ENCODE measurements at regions not wholly inside any gene's neighbourhood (a gene's known extent, or its start where the extent isn't known, plus 50 kb on each side); places are given as distances from the start of the nearest gene placed in this dataset.

GRCh38 chr16:6615636-6616035 is 717.0 kb upstream of the RBFOX1 start (continued):
- TF ChIP-seq, protein P1, sequence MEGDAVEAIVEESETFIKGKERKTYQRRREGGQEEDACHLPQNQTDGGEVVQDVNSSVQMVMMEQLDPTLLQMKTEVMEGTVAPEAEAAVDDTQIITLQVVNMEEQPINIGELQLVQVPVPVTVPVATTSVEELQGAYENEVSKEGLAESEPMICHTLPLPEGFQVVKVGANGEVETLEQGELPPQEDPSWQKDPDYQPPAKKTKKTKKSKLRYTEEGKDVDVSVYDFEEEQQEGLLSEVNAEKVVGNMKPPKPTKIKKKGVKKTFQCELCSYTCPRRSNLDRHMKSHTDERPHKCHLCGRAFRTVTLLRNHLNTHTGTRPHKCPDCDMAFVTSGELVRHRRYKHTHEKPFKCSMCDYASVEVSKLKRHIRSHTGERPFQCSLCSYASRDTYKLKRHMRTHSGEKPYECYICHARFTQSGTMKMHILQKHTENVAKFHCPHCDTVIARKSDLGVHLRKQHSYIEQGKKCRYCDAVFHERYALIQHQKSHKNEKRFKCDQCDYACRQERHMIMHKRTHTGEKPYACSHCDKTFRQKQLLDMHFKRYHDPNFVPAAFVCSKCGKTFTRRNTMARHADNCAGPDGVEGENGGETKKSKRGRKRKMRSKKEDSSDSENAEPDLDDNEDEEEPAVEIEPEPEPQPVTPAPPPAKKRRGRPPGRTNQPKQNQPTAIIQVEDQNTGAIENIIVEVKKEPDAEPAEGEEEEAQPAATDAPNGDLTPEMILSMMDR (IDR thresholded peaks at IDR 0.05 in 2 of 3, conservative IDR thresholded peaks at IDR 0.05 in 1 of 3; ENCODE audit: borderline replicate concordance in 1 of 3, insufficient read depth in 1 of 3, low read depth in 2 of 3, low read length in 2 of 3), result no peak
- no peak for TF ChIP-seq POLR2A (IDR thresholded peaks at IDR 0.05; ENCODE audit: borderline replicate concordance, extremely low read depth, insufficient read depth, insufficient read length)
- no peak for TF ChIP-seq JUND (IDR thresholded peaks at IDR 0.05)
- TF ChIP-seq EGR1 (IDR thresholded peaks at IDR 0.05; ENCODE audit: low read depth), result no peak
- TF ChIP-seq POLR2AphosphoS5 (IDR thresholded peaks at IDR 0.05; ENCODE audit: low read depth, low read length), result no peak

DNA sequence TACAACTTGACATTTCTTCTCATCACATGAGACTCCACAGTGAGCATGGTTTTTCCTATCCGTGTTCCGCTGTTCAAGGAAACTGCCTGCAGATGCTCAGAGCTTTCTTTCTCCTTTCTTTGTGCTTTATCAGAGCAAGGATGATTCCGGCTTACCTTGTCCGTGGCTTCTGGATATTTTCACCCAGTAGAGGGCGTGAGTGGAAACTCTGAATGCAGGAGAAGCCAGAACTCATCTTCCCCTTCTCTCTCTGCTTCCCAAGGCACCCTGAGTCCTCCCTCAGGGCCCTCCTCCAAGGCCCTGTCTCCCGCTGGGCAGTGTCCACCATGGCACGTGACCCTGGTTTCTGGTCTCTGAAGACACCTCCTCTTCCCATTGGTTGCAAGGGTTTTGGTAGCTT is 721.1 kb upstream of the RBFOX1 start:
- no TSS peak for BruUV-seq (replicated peaks)

More for the DNA sequence above, 721.1 kb upstream of the RBFOX1 start:
- no peak overlapping the region for H3K27ac ChIP-seq (ENCODE audit: low read depth, low read length)
- ChIA-PET RAD21 (ENCODE audit: low non-redundant PET in 1 of 2, low total read pairs in 2 of 2, uncharacterized antibody in 2 of 2, unreplicated experiment in 2 of 2) (no interaction called here), CTCF (no interaction called here), POLR2A (no interaction called here)
- H3K4me2 ChIP-seq (ENCODE audit: low read length), result no peak overlapping the region
- no peaks in the 10 kb centered on the region for H4K20me1 ChIP-seq (ENCODE audit: insufficient read depth)
- no peak overlapping the region for H2AFZ ChIP-seq (ENCODE audit: low read depth, low read length, poor library complexity, severe bottlenecking)
- no peaks in the 10 kb centered on the region for H3K9me2 ChIP-seq (ENCODE audit: insufficient read depth)
- H3K4me1 ChIP-seq (ENCODE audit: control insufficient read depth in 1 of 2, insufficient read depth in 2 of 2, low read length in 2 of 2), result no peaks in the 10 kb centered on the region
- no peak overlapping the region for H3K9ac ChIP-seq (ENCODE audit: low read length)
- no peak overlapping the region for H3K4me3 ChIP-seq (replicated peaks in 1 of 2; ENCODE audit: low read depth in 1 of 2, low read length in 2 of 2)
- ATAC-seq, result no peak
- no peaks in the 10 kb centered on the region for H3K9me3 ChIP-seq (ENCODE audit: control insufficient read depth in 1 of 2, insufficient read depth in 1 of 2, low read depth in 1 of 2, low read length in 2 of 2)
- no peaks in the 10 kb centered on the region for H3K27me3 ChIP-seq (ENCODE audit: insufficient read depth, low read length)
- intact Hi-C loops (cut with micrococcal nuclease), result no loop called here
- no peaks in the 10 kb centered on the region for H3K36me3 ChIP-seq (ENCODE audit: control insufficient read depth in 1 of 2, insufficient read depth in 2 of 2, low read length in 2 of 2)
- TF ChIP-seq EZH2 (IDR thresholded peaks at IDR 0.05) (no peak), EZH2phosphoT487 (IDR thresholded peaks at IDR 0.05; ENCODE audit: borderline replicate concordance) (no peak), SRF (IDR thresholded peaks at IDR 0.05; ENCODE audit: low read depth) (no peak), RAD21 (IDR thresholded peaks at IDR 0.05; ENCODE audit: low read depth) (no peak), POLR2AphosphoS5 (IDR thresholded peaks at IDR 0.05; ENCODE audit: low read depth, low read length) (no peak), JUND (IDR thresholded peaks at IDR 0.05) (no peak), CEBPB (IDR thresholded peaks at IDR 0.05; ENCODE audit: low read depth) (no peak), ZFX (IDR thresholded peaks at IDR 0.05) (no peak), ZNF274 (IDR thresholded peaks at IDR 0.05; ENCODE audit: low read depth, low read length) (no peak)
- TF ChIP-seq, protein P2, sequence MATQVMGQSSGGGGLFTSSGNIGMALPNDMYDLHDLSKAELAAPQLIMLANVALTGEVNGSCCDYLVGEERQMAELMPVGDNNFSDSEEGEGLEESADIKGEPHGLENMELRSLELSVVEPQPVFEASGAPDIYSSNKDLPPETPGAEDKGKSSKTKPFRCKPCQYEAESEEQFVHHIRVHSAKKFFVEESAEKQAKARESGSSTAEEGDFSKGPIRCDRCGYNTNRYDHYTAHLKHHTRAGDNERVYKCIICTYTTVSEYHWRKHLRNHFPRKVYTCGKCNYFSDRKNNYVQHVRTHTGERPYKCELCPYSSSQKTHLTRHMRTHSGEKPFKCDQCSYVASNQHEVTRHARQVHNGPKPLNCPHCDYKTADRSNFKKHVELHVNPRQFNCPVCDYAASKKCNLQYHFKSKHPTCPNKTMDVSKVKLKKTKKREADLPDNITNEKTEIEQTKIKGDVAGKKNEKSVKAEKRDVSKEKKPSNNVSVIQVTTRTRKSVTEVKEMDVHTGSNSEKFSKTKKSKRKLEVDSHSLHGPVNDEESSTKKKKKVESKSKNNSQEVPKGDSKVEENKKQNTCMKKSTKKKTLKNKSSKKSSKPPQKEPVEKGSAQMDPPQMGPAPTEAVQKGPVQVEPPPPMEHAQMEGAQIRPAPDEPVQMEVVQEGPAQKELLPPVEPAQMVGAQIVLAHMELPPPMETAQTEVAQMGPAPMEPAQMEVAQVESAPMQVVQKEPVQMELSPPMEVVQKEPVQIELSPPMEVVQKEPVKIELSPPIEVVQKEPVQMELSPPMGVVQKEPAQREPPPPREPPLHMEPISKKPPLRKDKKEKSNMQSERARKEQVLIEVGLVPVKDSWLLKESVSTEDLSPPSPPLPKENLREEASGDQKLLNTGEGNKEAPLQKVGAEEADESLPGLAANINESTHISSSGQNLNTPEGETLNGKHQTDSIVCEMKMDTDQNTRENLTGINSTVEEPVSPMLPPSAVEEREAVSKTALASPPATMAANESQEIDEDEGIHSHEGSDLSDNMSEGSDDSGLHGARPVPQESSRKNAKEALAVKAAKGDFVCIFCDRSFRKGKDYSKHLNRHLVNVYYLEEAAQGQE (IDR thresholded peaks at IDR 0.05; ENCODE audit: low read depth), result no peak
- no peak for DNase-seq (ENCODE audit: low read depth, low spot score)
- H3K79me2 ChIP-seq (ENCODE audit: insufficient read depth, low read length), result no peaks in the 10 kb centered on the region
